BE2C (cell line): ENCODE measurements at regions not wholly inside any gene's neighbourhood (a gene's known extent, or its start where the extent isn't known, plus 50 kb on each side); places are given as distances from the start of the nearest gene placed in this dataset.

Experiments
- DNase-seq: peaks from one replicate; pipeline ENCODE4 v3.0.0-alpha.2; 2020
- H3K27me3 ChIP-seq: fragments of 250-450 bp; sonication (Bioruptor Pico); 2 replicates; pipeline ENCODE4 v1.5.1; 2020; ENCODE audit warnings: mild to moderate bottlenecking
- H3K36me3 ChIP-seq: fragments of 250-450 bp; sonication (Bioruptor Pico); 2 replicates; pipeline ENCODE4 v1.5.1; 2020; ENCODE audit warnings: mild to moderate bottlenecking
- H3K4me1 ChIP-seq: fragments of 250-450 bp; sonication (Bioruptor Pico); 2 replicates; pipeline ENCODE4 v1.5.1; 2020
- H3K4me3 ChIP-seq: 2 replicates; pipeline ENCODE4 v1.5.1; 2011; ENCODE audit warnings: low read depth, low read length
- H3K9me3 ChIP-seq: fragments of 250-450 bp; sonication (Bioruptor Pico); 2 replicates; pipeline ENCODE4 v1.5.1; 2020
- TF ChIP-seq, protein P1 (sequence below): IDR thresholded peaks from 2 replicates; pipeline ENCODE4 v1.5.1; 2012; ENCODE audit warnings: mild to moderate bottlenecking, low read depth, low read length

- Histone ChIP-seq H3K4me3 (no peak overlapping the region), H3K9me3 (no peaks in the 10 kb centered on the region), H3K36me3 (no peaks in the 10 kb centered on the region), H3K27me3 (no peaks in the 10 kb centered on the region), H3K4me1 (no peaks in the 10 kb centered on the region)
- no peak for DNase-seq
- TF ChIP-seq, protein P1, sequence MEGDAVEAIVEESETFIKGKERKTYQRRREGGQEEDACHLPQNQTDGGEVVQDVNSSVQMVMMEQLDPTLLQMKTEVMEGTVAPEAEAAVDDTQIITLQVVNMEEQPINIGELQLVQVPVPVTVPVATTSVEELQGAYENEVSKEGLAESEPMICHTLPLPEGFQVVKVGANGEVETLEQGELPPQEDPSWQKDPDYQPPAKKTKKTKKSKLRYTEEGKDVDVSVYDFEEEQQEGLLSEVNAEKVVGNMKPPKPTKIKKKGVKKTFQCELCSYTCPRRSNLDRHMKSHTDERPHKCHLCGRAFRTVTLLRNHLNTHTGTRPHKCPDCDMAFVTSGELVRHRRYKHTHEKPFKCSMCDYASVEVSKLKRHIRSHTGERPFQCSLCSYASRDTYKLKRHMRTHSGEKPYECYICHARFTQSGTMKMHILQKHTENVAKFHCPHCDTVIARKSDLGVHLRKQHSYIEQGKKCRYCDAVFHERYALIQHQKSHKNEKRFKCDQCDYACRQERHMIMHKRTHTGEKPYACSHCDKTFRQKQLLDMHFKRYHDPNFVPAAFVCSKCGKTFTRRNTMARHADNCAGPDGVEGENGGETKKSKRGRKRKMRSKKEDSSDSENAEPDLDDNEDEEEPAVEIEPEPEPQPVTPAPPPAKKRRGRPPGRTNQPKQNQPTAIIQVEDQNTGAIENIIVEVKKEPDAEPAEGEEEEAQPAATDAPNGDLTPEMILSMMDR: no peak
Observed at GRCh38 chr6:4712291-4712690, 63.9 kb upstream of the CDYL start.

- TF ChIP-seq, protein P1: no peak
- H3K4me3 ChIP-seq: no peak overlapping the region
- no peaks in the 10 kb centered on the region; the same call in 1 of the 2 replicates for H3K27me3 ChIP-seq
- no peak for DNase-seq
- H3K9me3 ChIP-seq: no peaks in the 10 kb centered on the region
- H3K4me1 ChIP-seq: no peaks in the 10 kb centered on the region
- H3K36me3 ChIP-seq: no peaks in the 10 kb centered on the region
Observed at GRCh38 chr6:4707011-4707410, 69.2 kb upstream of the CDYL start.

GRCh38 chr6:4705809-4706208, 70.4 kb upstream of the CDYL start:
- no peaks in the 10 kb centered on the region; the same call in 1 of the 2 replicates for H3K27me3 ChIP-seq
- H3K4me1 ChIP-seq: no peaks in the 10 kb centered on the region
- H3K4me3 ChIP-seq: no peak overlapping the region
- H3K36me3 ChIP-seq: no peaks in the 10 kb centered on the region
- TF ChIP-seq, protein P1: no peak
- H3K9me3 ChIP-seq: no peaks in the 10 kb centered on the region
- no peak for DNase-seq

DNA sequence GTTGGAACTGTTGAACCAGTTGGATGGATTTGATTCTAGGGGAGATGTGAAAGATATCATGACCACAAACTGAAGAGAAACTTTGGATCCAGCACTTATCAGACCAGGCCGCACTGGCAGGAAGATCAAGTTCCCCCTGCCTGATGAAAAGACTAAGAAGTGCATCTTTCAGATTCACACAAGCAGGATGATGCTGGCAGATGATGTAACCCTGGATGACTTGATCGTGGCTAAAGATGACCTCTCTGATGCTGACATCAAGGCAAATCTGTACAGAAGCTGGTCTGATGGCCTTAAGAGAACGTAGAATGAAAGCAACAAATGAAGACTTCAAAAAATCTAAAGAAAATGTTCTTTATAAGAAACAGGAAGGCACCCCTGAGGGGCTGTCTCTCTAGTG, 72.8 kb upstream of the CDYL start:
- Histone ChIP-seq H3K27me3 (no peaks in the 10 kb centered on the region; the same call in 1 of the 2 replicates), H3K36me3 (no peaks in the 10 kb centered on the region), H3K9me3 (no peaks in the 10 kb centered on the region), H3K4me1 (no peaks in the 10 kb centered on the region), H3K4me3 (no peak overlapping the region)
- TF ChIP-seq, protein P1: no peak
- DNase-seq: no peak

DNA sequence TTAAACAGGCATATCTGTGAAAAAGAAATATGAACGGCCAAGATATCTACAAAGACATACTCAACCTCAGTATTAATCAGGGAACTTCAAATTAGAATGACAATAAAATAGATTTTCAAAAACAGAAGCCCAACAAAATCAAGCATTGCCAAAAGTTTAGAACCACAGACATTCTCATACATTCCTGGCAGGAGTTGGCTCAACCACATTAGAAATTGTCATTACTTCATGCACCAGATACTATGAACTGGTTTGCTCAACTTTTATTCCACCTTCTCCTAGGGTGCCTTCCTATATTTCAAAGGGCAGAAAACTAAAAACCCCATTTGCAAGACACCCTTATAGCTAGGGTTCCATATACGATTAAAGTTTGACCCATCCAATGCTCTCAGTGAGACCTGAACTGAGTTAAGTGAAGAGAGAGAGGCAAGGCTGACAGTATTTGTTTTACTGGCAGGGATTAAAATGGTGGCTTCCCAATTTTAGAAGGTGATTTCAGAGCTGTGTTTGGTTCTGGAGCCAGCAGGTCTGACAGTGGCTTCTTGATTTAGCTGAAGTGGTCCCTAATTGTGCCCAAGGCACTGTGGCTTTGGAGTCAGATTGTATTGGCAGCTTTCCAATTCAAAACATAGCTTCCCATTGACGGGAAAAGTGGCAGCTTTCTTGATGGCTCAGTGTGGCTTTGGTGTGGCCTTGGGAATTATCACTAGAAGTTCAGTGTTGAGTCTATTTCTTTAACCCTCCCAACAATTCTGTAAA, 77.1 kb upstream of the CDYL start:
- Histone ChIP-seq H3K4me3 (no peak overlapping the region), H3K27me3 (no peaks in the 10 kb centered on the region), H3K4me1 (no peaks in the 10 kb centered on the region), H3K36me3 (no peaks in the 10 kb centered on the region), H3K9me3 (no peaks in the 10 kb centered on the region)
- TF ChIP-seq, protein P1: no peak
- no peak for DNase-seq

- TF ChIP-seq, protein P1: no peak
- H3K27me3 ChIP-seq: no peaks in the 10 kb centered on the region
- H3K9me3 ChIP-seq: no peaks in the 10 kb centered on the region
- DNase-seq: no peak
- H3K4me3 ChIP-seq: no peak overlapping the region
- no peaks in the 10 kb centered on the region for H3K4me1 ChIP-seq
- no peaks in the 10 kb centered on the region for H3K36me3 ChIP-seq
Observed at GRCh38 chr6:4693173-4693970, 82.8 kb upstream of the CDYL start.
